Stimulated activated naive CD4-positive, alpha-beta T cell treated with Interleukin-2 at 50 U/mL for 16 hours (primary cell): ENCODE measurements at regions not wholly inside any gene's neighbourhood (a gene's known extent, or its start where the extent isn't known, plus 50 kb on each side); places are given as distances from the start of the nearest gene placed in this dataset.
"Not testable (repeated sequence)": the region's sequence is repeated elsewhere in the genome, so short reads cannot be mapped to it uniquely, and the experiment has no call there.

Experiments
- DNase-seq: peaks from one replicate; lab custom pipeline; 2025; lab: John Stamatoyannopoulos, UW

DNA sequence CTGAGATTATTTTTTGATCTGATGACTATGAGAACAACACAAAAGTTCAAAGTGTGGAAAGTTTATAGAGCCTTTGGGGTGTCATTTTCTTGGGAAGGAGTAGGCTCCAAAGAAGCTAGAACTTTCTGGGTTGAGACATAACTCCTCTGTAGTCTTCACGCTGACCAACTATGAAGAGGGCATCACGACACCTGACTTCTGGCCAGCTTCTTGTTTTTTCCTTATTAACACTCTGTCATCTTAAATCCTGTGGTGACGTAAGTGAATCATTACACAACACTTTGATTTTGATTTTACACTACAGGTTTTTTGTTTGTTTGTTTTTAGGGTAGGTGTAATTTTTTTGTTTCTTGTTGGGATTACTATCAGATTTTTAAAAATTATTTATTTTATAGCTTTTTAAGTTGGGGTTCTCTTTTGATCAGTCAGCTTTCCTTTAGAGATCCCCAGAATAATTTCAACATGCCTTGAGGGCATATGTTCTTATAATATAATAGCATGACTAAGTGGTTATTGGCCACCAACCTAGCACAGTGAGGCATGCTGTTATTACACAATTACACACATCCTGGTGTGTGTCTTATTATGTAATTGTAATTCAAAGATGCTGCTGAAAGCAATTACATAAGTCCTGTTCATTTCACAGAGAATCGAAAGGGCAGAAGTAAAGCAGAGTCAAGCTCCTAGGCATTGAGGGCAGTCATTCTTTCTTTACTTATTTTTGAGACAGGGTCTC is 281.6 kb upstream of the NOTCH2NLA start:
- DNase-seq = not testable (repeated sequence)

GRCh38 chr1:146504121-146504520 is 275.3 kb upstream of the NOTCH2NLA start:
- DNase-seq = not testable (repeated sequence)

GRCh38 chr1:146487555-146487954 is 258.7 kb upstream of the NOTCH2NLA start:
- not testable (repeated sequence) for DNase-seq

- DNase-seq = not testable (repeated sequence)
These were observed 258.3 kb upstream of the NOTCH2NLA start for GRCh38 chr1:146487155-146487554.

DNA sequence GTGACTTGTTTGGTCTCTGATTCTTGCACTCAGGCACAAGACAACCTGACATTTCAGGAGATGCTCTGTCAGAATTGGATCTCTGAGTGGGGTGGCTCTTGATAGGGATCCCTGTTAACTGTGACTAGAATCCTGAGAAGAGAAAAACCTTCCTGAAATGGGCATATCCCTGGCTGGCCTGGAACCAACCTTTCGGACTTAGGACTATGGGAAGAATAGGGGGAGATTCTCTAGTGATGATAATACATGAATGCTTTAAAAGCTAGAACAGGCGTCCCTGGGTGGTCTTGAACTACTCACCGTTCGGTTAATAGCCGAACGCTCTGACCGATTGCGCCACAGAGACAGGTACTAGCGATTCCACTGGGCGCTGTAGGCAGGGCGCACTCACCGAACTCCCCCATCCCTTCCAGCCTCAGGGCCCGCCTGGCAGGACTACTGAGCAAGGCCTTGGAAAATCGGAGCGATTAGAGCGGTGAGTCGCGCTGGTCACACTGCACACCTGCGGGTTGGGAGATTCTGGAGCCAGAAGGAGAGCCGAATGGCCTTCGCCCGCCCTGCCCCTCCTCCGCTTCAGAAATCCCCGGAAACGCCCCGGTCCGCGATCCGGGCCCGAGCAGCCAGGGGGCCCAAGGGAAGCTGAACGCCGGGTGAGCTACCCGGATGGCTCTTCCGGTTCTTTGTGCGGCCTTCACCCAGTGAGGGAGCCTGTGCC is 257.6 kb upstream of the NOTCH2NLA start:
- DNase-seq = not testable (repeated sequence)

- not testable (repeated sequence) for DNase-seq
These were observed 255.4 kb upstream of the NOTCH2NLA start for GRCh38 chr1:146484195-146484594.

GRCh38 chr1:146479188-146479587 is 250.4 kb upstream of the NOTCH2NLA start:
- not testable (repeated sequence) for DNase-seq

DNA sequence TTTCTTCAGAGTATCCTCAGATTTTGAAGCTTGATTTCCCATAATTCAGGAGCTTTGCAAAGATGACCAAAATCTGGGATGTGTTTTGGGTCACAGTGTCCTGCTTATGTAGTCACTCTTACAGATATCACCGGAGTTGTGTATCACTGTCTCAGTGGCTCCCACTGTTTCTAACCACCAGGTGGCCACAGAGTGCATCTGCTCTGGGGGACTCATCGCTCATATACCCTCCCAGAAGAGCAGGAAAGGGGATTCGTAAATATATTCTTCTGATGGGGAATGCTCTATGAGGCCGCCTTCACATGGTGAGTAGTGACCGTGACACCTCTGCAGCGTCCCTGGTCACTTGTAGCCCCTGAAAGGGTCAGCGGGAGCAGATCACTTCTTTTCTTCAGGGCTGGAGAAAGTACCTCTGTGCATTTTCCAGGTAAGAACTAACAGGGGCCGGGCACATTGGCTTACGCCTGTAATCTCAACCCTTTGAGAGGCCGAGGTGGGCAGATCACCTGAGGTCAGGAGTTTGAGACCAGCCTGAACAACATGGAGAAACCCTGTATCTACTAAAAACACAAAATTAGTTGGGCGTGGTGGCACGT is 249.4 kb upstream of the NOTCH2NLA start:
- peak; percentile 3 for DNase-seq

GRCh38 chr1:146475086-146475485 is 246.3 kb upstream of the NOTCH2NLA start:
- not testable (repeated sequence) for DNase-seq

- not testable (repeated sequence) for DNase-seq
These were observed 245.4 kb upstream of the NOTCH2NLA start for GRCh38 chr1:146474216-146474615.

- DNase-seq = peak; percentile 70
These were observed 243.5 kb upstream of the NOTCH2NLA start for GRCh38 chr1:146472192-146472861.

GRCh38 chr1:146459939-146460338 is 231.1 kb upstream of the NOTCH2NLA start:
- DNase-seq = not testable (repeated sequence)

DNA sequence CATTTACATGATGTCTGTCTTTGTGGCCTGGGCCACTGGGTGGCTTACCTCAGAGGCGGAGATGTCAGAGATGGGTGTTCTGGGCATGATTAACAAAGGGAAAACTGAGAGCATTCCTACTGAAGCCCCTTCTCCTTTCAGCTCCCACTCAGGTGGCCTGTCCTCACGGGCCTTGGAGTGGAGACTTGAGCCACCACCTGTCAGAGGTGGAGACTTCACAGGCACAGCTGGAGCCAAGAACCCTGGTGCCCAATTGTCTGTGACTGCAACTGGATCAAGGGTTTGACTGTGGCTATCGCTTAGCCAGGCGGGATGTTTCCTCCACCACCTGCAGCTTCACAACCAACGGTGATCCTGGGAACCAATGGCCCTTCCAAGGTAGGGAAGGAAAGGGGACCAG is 230.5 kb upstream of the NOTCH2NLA start:
- not testable (repeated sequence) for DNase-seq

GRCh38 chr1:146448877-146449246 is 220.0 kb upstream of the NOTCH2NLA start:
- DNase-seq = not testable (repeated sequence)

DNA sequence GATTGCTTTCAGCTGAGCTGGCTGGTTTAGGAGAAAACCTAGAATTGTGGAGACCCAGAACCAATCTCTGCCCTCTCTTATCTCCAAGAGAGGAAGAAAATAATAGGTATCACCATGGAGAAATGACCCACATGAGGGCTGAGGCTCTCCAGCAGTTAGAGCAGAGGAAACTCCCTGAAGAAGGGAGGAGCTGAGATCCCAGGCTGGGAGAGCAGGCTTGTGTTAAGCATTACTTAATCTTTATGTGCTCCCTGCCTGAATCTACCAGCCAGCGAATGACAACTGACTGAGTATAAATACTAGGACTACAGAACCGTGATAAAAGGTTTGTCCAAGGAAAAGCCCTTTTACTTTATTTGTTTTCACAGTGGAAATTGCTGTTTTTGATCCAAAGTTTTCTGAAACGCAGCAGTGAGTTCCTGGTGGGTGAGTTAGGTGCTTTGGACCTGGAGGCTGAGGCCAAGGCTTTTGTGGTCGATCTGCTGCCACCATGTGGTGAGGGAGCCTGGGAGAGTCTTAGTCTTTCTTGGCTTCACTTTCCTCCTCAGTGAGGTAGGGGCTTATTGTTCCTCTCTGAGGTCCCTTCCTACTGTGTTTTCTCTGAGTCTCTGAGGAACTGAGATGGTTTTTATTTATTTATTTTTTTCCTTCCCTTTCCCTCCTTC is 219.5 kb upstream of the NOTCH2NLA start:
- DNase-seq = not testable (repeated sequence)

- not testable (repeated sequence) for DNase-seq
These were observed 215.0 kb upstream of the NOTCH2NLA start for GRCh38 chr1:146443871-146444222.

GRCh38 chr1:146443088-146443870 is 214.5 kb upstream of the NOTCH2NLA start:
- DNase-seq = not testable (repeated sequence)

DNA sequence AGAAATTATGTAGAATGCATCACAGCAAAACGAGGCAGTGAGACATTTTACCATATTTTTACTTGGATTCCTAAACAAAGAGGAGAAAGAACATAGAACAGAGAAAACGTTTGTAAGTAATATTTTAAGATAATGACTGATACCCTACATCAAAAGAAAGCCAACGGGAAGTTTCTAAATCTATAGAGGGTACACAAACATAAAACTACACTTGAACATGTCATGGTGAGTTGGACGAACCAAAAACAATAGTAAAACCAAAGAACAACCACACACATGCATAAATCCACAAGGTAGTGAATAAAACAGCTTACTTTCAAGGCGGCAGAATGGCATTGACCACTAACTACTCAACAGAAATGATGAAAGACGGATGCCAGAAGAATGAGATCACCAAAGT is 209.7 kb upstream of the NOTCH2NLA start:
- not testable (repeated sequence) for DNase-seq

GRCh38 chr1:146416642-146417041 is 187.8 kb upstream of the NOTCH2NLA start:
- DNase-seq = not testable (repeated sequence)

- DNase-seq = not testable (repeated sequence)
These were observed 186.2 kb upstream of the NOTCH2NLA start for GRCh38 chr1:146415017-146415416.

GRCh38 chr1:146413911-146414310 is 185.1 kb upstream of the NOTCH2NLA start:
- not testable (repeated sequence) for DNase-seq
